ENCODE measurements at regions not wholly inside any gene's neighbourhood (a gene's known extent, or its start where the extent isn't known, plus 50 kb on each side); places are given as distances from the start of the nearest gene placed in this dataset.
A peak's percentile ranks its signal among the peaks of the same experiment; 100 is the strongest.

GRCh38 chr5:166963596-166963995 is 1327.8 kb upstream of the WWC1 start:
- H3K4me3 ChIP-seq (replicated peaks in 1 of 3), result no peak overlapping the region
- H3K9me3 ChIP-seq, result no peaks in the 10 kb centered on the region
- WGBS, 2 donors, result 80 to 88% methylated on average over 5 of the region's 5 CpGs
- intact Hi-C loops (cut with DNase I), result loop anchor here (5.0 kb wide), 1 partner anchor 84 kb away; no protein-coding TSS in a partner anchor
- no peaks in the 10 kb centered on the region for H3K4me1 ChIP-seq
- no peaks in the 10 kb centered on the region for H3K36me3 ChIP-seq
- no peak overlapping the region for H3K27ac ChIP-seq
- H3K27me3 ChIP-seq, result no peaks in the 10 kb centered on the region
- DNase-seq, result no peak
- TF ChIP-seq CTCF (IDR thresholded peaks at IDR 0.05) (no peak), POLR2A (IDR thresholded peaks at IDR 0.05) (no peak)

GRCh38 chr5:166977911-166978422 is 1313.5 kb upstream of the WWC1 start:
- TF ChIP-seq CTCF (IDR thresholded peaks at IDR 0.05), result no peak
- TF ChIP-seq POLR2A (IDR thresholded peaks at IDR 0.05), result no peak
- Histone ChIP-seq H3K27me3 (no peaks in the 10 kb centered on the region), H3K4me3 (replicated peaks in 1 of 3) (peak overlapping the region in 2 of 3 donors; percentile 34 to 54), H3K27ac (peak overlapping the region in 1 of 3 donors; percentile 69), H3K9me3 (no peaks in the 10 kb centered on the region), H3K4me1 (peaks cover 15 to 17% of the 10 kb centered on the region in 2 donors), H3K36me3 (no peaks in the 10 kb centered on the region)
- DNase-seq, result no peak
- intact Hi-C loops (cut with DNase I), result no loop called here
- WGBS, 2 donors, result 40 to 66% methylated on average over 4 to 7 of the region's 7 CpGs

- no peaks in the 10 kb centered on the region for H3K36me3 ChIP-seq
- H3K9me3 ChIP-seq, result no peaks in the 10 kb centered on the region
- TF ChIP-seq CTCF (IDR thresholded peaks at IDR 0.05) (peak in 1 of 6 experiments; percentile 18), POLR2A (IDR thresholded peaks at IDR 0.05) (no peak)
- intact Hi-C loops (cut with DNase I), result no loop called here
- H3K27ac ChIP-seq, result peak overlapping the region; percentile 3 to 69 (median 49)
- no peaks in the 10 kb centered on the region for H3K27me3 ChIP-seq
- H3K4me3 ChIP-seq (replicated peaks in 1 of 3), result peak overlapping the region in 2 of 3 donors; percentile 34
- H3K4me1 ChIP-seq, result peaks cover 17 to 21% of the 10 kb centered on the region in 2 donors
- no peak for DNase-seq
- 1 to 2% methylated on average over 13 of the region's 13 CpGs for WGBS, 2 donors
Observed at GRCh38 chr5:166979307-166979895, 1312.0 kb upstream of the WWC1 start.

- intact Hi-C loops (cut with DNase I), result no loop called here
- Histone ChIP-seq H3K4me1 (peaks cover 17 to 23% of the 10 kb centered on the region in 2 donors), H3K27me3 (no peaks in the 10 kb centered on the region), H3K9me3 (no peaks in the 10 kb centered on the region), H3K36me3 (no peaks in the 10 kb centered on the region), H3K27ac (peak overlapping the region; percentile 42 to 69 (median 69)), H3K4me3 (replicated peaks in 1 of 3) (no peak overlapping the region)
- no peak for DNase-seq
- 21 to 33% methylated on average over 1 of the region's 1 CpG for WGBS, 2 donors
- no peak for TF ChIP-seq POLR2A (IDR thresholded peaks at IDR 0.05)
Observed at GRCh38 chr5:166980666-166981065, 1310.8 kb upstream of the WWC1 start.

- intact Hi-C loops (cut with DNase I), result no loop called here
- no peaks in the 10 kb centered on the region for H3K36me3 ChIP-seq
- no peak overlapping the region for H3K4me3 ChIP-seq (replicated peaks in 1 of 3)
- no peaks in the 10 kb centered on the region for H3K27me3 ChIP-seq
- no peak for DNase-seq
- peaks cover 17 to 23% of the 10 kb centered on the region in 2 donors for H3K4me1 ChIP-seq
- peak overlapping the region; percentile 42 to 69 (median 69) for H3K27ac ChIP-seq
- TF ChIP-seq CTCF (IDR thresholded peaks at IDR 0.05) (no peak), POLR2A (IDR thresholded peaks at IDR 0.05) (no peak)
- no peaks in the 10 kb centered on the region for H3K9me3 ChIP-seq
Observed at GRCh38 chr5:166982226-166982625, 1309.2 kb upstream of the WWC1 start.

All from thyroid gland (tissue), 4 donors.